ENCODE measurements at regions not wholly inside any gene's neighbourhood (a gene's known extent, or its start where the extent isn't known, plus 50 kb on each side); places are given as distances from the start of the nearest gene placed in this dataset.

DNA sequence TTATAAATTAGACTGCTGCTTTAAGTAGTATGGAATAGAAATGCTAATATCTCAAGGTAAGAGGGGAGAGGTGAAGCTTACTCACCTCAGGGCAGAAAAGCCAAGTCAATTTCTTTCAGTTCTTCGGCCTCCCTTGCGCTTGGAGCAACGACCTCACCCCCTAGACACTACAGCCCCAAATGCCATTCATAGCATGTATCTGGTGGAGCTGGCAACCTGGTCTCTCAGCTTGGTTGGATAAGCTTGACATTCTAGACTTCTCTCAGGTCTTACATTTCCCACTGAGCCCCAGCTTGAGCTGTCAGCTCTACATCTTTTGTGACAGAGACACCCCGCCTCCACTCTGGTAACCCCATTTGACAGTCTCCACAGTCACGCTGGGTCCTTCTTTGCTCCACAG, 154.9 kb downstream of the ZNF608 start:
- H3K4me3 ChIP-seq (ENCODE audit: control insufficient read depth, low read depth, low read length) = no peak overlapping the region
- DNase-seq (ENCODE audit: low read depth) = no peak
- TF ChIP-seq, protein P1, sequence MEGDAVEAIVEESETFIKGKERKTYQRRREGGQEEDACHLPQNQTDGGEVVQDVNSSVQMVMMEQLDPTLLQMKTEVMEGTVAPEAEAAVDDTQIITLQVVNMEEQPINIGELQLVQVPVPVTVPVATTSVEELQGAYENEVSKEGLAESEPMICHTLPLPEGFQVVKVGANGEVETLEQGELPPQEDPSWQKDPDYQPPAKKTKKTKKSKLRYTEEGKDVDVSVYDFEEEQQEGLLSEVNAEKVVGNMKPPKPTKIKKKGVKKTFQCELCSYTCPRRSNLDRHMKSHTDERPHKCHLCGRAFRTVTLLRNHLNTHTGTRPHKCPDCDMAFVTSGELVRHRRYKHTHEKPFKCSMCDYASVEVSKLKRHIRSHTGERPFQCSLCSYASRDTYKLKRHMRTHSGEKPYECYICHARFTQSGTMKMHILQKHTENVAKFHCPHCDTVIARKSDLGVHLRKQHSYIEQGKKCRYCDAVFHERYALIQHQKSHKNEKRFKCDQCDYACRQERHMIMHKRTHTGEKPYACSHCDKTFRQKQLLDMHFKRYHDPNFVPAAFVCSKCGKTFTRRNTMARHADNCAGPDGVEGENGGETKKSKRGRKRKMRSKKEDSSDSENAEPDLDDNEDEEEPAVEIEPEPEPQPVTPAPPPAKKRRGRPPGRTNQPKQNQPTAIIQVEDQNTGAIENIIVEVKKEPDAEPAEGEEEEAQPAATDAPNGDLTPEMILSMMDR (IDR thresholded peaks at IDR 0.05; ENCODE audit: control insufficient read depth, insufficient read depth, low read depth, low read length, missing control alignments) = no peak

DNA sequence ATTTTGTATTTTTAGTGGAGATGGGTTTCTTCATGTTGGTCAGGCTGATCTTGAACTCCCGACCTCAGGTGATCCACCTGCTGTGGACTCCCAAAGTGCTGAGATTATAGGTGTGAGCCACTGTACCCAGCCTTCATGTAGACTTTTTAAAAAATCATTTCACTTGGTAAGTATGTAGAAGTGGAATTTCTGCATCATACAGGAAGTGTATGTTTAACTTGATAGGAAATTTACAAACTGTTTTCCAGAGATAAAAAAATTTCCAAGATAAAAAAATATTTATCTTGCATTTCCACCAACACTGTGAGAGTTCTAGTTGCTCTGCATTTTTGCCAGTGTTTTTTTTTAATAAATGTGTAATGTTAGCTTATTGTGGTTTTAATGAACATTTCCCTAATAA, 155.8 kb downstream of the ZNF608 start:
- DNase-seq (ENCODE audit: low read depth) = no peak
- H3K4me3 ChIP-seq (ENCODE audit: control insufficient read depth, low read depth, low read length) = no peak overlapping the region
- TF ChIP-seq, protein P1 (IDR thresholded peaks at IDR 0.05; ENCODE audit: control insufficient read depth, insufficient read depth, low read depth, low read length, missing control alignments) = no peak

DNA sequence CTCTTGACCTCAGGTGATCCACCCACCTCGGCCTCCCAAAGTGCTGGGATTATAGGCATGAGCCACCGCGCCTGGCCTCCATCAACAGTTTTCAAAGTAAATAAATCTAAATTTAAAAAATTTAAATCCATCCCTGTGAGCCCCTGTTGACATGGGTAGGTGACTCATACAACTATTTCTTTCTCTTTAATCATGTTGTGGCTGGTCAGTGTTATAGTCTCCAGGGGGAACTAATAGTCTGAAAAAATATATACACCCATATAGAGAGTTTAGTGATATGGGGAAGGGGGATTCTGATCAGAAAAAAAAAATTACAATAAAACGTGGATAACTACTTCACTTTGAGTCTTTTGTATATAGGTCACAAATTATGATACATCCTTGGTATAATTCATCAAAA, 159.2 kb downstream of the ZNF608 start:
- no peak for DNase-seq (ENCODE audit: low read depth)
- TF ChIP-seq, protein P1 (IDR thresholded peaks at IDR 0.05; ENCODE audit: control insufficient read depth, insufficient read depth, low read depth, low read length, missing control alignments) = no peak
- H3K4me3 ChIP-seq (ENCODE audit: control insufficient read depth, low read depth, low read length) = no peak overlapping the region

DNA sequence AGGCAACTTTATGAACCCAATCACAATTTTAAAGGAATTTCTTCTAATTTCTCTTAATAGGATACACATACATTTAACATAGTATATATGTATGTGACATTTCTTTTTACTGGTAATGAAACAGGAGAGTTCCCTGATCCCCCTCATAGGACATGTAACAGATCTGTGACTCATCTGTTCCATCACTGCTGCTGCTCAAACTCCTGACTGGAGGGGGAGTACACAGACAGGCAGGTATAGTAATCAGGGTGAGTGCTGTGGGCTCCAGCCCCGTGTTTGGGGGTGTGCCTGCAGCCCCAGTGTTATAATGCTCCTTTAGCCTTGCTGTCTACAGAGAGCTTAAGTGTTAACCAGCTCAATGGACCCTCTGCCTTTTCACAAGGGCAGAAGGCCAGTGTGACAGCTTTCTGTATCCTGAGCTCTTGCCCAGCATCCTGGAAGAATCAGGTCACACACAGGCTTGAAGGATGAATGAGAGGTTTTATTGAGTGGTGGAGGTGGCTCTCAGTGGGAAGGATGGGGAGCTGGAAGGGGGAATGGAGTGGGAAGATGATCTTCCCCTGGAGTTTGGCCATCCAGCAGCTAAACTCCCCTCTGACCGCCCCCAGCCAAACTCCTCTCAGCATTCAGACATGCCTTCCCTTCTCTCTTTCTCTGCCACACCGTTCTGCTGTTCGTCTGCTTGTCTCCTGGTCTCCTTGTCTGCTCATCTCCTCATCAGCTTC, 161.3 kb downstream of the ZNF608 start:
- H3K4me3 ChIP-seq (ENCODE audit: control insufficient read depth, low read depth, low read length) = no peak overlapping the region
- no peak for DNase-seq (ENCODE audit: low read depth)
- TF ChIP-seq, protein P1 (IDR thresholded peaks at IDR 0.05; ENCODE audit: control insufficient read depth, insufficient read depth, low read depth, low read length, missing control alignments) = no peak

DNA sequence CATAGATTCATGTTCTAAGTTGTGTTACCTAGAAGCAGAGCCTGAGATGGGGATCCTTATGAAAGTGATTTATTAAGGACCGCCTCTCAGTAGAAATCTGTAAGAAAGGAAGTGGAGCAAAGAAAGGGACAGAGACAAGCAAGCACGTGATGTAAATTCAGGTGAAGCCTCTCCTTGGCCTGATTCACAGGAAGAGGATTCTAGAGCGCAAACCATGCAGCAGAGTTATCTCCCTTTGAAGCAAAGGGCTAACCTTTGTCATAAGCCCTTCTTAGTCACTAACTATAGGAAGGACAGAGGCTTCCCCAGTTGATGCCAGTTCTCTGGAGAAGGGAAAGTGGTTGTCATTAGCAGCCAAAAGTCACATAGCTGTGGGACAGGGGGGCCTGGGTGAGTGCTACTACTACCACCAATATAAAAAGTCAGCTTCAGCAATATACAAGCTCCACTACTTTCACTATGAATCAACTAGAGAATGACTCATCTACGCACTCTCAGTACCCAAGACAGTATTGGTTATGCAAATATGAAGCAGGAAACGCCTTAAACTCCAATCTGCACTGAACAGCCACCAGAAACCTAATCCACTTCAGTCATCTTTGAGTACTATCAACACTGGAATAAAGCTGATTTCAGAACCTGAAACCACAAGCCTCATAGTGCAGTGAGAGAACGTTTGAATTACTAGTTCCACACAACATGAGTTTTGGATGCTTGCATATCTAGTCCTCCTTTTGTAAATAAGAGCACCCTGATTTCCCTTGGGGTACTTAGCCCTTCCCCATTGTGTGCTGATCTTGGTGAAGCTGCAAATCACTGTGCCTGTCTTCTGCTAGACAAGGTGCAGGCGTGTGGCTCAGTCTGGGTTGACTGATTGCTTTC, 162.7 kb downstream of the ZNF608 start:
- TF ChIP-seq, protein P1 (IDR thresholded peaks at IDR 0.05; ENCODE audit: control insufficient read depth, insufficient read depth, low read depth, low read length, missing control alignments) = no peak
- H3K4me3 ChIP-seq (ENCODE audit: control insufficient read depth, low read depth, low read length) = no peak overlapping the region
- DNase-seq (ENCODE audit: low read depth) = peak; percentile 55

DNA sequence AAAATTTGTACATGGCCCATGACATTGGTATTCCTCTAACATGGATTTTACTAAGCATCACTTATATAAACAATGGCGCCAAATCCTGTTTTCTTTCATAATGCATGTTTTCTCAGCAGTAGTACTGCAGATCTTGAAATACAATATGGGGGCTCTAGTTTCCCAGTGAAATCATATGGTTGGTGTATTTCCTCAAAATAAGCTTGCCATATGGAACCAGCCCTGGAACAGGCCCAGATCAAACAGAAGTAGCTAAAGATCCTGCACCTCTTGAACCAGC, 163.9 kb downstream of the ZNF608 start:
- TF ChIP-seq, protein P1 (IDR thresholded peaks at IDR 0.05; ENCODE audit: control insufficient read depth, insufficient read depth, low read depth, low read length, missing control alignments) = no peak
- H3K4me3 ChIP-seq (ENCODE audit: control insufficient read depth, low read depth, low read length) = no peak overlapping the region
- DNase-seq (ENCODE audit: low read depth) = no peak
